HepG2 (cell line): ENCODE measurements at regions not wholly inside any gene's neighbourhood (a gene's known extent, or its start where the extent isn't known, plus 50 kb on each side); places are given as distances from the start of the nearest gene placed in this dataset.

Experiments
- ATAC-seq: fragments of 200-7000 bp; cut with Tn5 transposase; 3 replicates; pipeline ENCODE4 v1.9.1; 2020; ENCODE audit warnings: mild to moderate bottlenecking, moderate library complexity
- BruUV-seq: library from RNA; stranded (reverse); fragments of 400-500 nt; replicated peaks from 2 replicates; lab custom pipeline; 2021; lab: Mats Ljungman, UMichigan
- CTCF ChIA-PET: fragments of 300-600 bp; formaldehyde crosslinking; extraction: SDS; loops from one replicate; lab custom pipeline; 2021; ENCODE audit warnings: low total read pairs, inconsistent platforms, low intra/inter-chr PET ratio; lab: Yijun Ruan, JAX
- POLR2A ChIA-PET: fragments of 350-600 bp; sonication (Branson Sonifier 250); formaldehyde crosslinking; loops from one replicate; lab custom pipeline; 2020; ENCODE audit warnings: antibody characterized with exemption, inconsistent platforms; lab: Yijun Ruan, JAX
- DNase-seq: peaks from one replicate; pipeline ENCODE4 v3.0.0-alpha.2; 2015; ENCODE audit warnings: low spot score
- FAIRE-seq: peaks from 3 replicates; lab custom pipeline; 2011; peaks lifted over from hg19 to GRCh38; lab: Jason Lieb, UNC
- H2AFZ ChIP-seq: one replicate; pipeline ENCODE4 v1.6.1; 2011; ENCODE audit warnings: low read length, inconsistent platforms
- H3K27ac ChIP-seq: fragments of 300-600 bp; 3 replicates; pipeline ENCODE4 v1.8.0; 2011; ENCODE audit warnings: mixed run types, mild to moderate bottlenecking, mixed read lengths, low read length, inconsistent platforms; ENCODE audit not compliant: insufficient read depth; ENCODE audit errors: extremely low read length
- H3K27me3 ChIP-seq, 2 experiments: fragments of 200-600 bp in 1 of 2; 2 replicates in 1 of 2; 3 replicates in 1 of 2; pipeline versions ENCODE4 v1.6.0 to v1.8.0; 2011; ENCODE audit warnings: low read length in 2 of 2, mild to moderate bottlenecking in 2 of 2, moderate library complexity in 2 of 2, inconsistent platforms in 1 of 2; ENCODE audit not compliant: insufficient read depth in 2 of 2, control insufficient read depth in 1 of 2
- H3K36me3 ChIP-seq, 2 experiments: fragments of 200-600 bp in 1 of 2; replicated peaks in 1 of 2; 2 replicates in 1 of 2; 3 replicates in 1 of 2; pipeline versions ENCODE4 v1.5.1 to v1.8.0; 2011; ENCODE audit warnings: low read length in 2 of 2, inconsistent platforms in 1 of 2; ENCODE audit not compliant: insufficient read depth in 2 of 2, control insufficient read depth in 1 of 2
- H3K4me1 ChIP-seq: 2 replicates; pipeline ENCODE4 v1.5.1; 2012; ENCODE audit warnings: low read length, inconsistent platforms; ENCODE audit not compliant: insufficient read depth
- H3K4me2 ChIP-seq: 2 replicates; pipeline ENCODE4 v1.6.0; 2011; ENCODE audit warnings: low read depth, low read length, inconsistent platforms
- H3K4me3 ChIP-seq, 3 experiments: fragments of 200-600 bp in 1 of 3; sonication (generic), shearing (Covaris generic) in 1 of 3; replicated peaks in 1 of 3; 2 replicates each; pipeline ENCODE4 v1.5.1; 2011 to 2016; ENCODE audit warnings: low read length in 3 of 3, inconsistent platforms in 2 of 3, low read depth in 2 of 3, mild to moderate bottlenecking in 2 of 3, control low read depth in 1 of 3, mixed read lengths in 1 of 3; ENCODE audit not compliant: insufficient read depth in 1 of 3
- H3K79me2 ChIP-seq: one replicate; pipeline ENCODE4 v1.6.1; 2011; ENCODE audit warnings: low read length, inconsistent platforms; ENCODE audit not compliant: insufficient read depth
- H3K9ac ChIP-seq: 2 replicates; pipeline ENCODE4 v1.6.0; 2011; ENCODE audit warnings: mild to moderate bottlenecking, low read depth, low read length, inconsistent platforms; ENCODE audit not compliant: insufficient read depth
- H3K9me3 ChIP-seq: 2 replicates; pipeline ENCODE4 v1.5.1; 2012; ENCODE audit warnings: mild to moderate bottlenecking, low read length
- H4K20me1 ChIP-seq: 2 replicates; pipeline ENCODE4 v1.6.0; 2011; ENCODE audit warnings: inconsistent platforms, mild to moderate bottlenecking, low read length, moderate library complexity; ENCODE audit not compliant: insufficient read depth
- GABPB1 ChIP-seq: IDR thresholded peaks from 2 replicates; pipeline ENCODE4 v1.6.1; 2016; ENCODE audit warnings: mild to moderate bottlenecking, missing genetic modification reagents, moderate library complexity, missing compliant biosample characterization
- JDP2 ChIP-seq: sonication (generic); formaldehyde crosslinking; IDR thresholded peaks from 2 replicates; pipeline ENCODE4 v1.8.1; 2022; ENCODE audit warnings: missing genetic modification reagents, borderline replicate concordance
- RCOR2 ChIP-seq: IDR thresholded peaks from 2 replicates; pipeline ENCODE4 v1.6.1; 2016; ENCODE audit warnings: missing biosample characterization, missing genetic modification reagents
- SCMH1 ChIP-seq: sonication (generic); formaldehyde crosslinking; IDR thresholded peaks from 2 replicates; pipeline ENCODE4 v1.9.0; 2021; ENCODE audit warnings: missing genetic modification reagents, mild to moderate bottlenecking, borderline replicate concordance
- SP140L ChIP-seq: sonication (generic); formaldehyde crosslinking; IDR thresholded peaks from 2 replicates; pipeline ENCODE4 v1.4.0; 2020; ENCODE audit warnings: missing genetic modification reagents, borderline replicate concordance
- STAT5B ChIP-seq: sonication (generic); formaldehyde crosslinking; IDR thresholded peaks from 2 replicates; pipeline ENCODE4 v1.4.0; 2020; ENCODE audit warnings: missing genetic modification reagents
- XBP1 ChIP-seq: sonication (generic); formaldehyde crosslinking; IDR thresholded peaks from 2 replicates; pipeline ENCODE4 v1.5.0; 2020; ENCODE audit warnings: missing genetic modification reagents
- ZNF850 ChIP-seq: sonication (generic); formaldehyde crosslinking; conservative IDR thresholded peaks from 2 replicates; pipeline ENCODE4 v1.9.0; 2021; ENCODE audit warnings: mild to moderate bottlenecking, missing genetic modification reagents
- in situ Hi-C: cut with HindIII; loops from 2 replicates; pipeline ENCODE4 v1.10.0; 2017; ENCODE audit warnings: low pct_unique_long_range_greater_than_20kb; ENCODE audit not compliant: extremely low pct_ligation_motif_present
- intact Hi-C: fragments of 100-400 bp; cut with micrococcal nuclease; formaldehyde crosslinking; loops from one replicate; pipeline ENCODE4 v1.10.0; 2022; ENCODE audit not compliant: unreplicated experiment
- TF ChIP-seq, protein P1 (sequence below): sonication (generic); formaldehyde crosslinking; IDR thresholded peaks from 2 replicates; pipeline ENCODE4 v1.4.0; 2020; ENCODE audit warnings: missing genetic modification reagents, borderline replicate concordance
- TF ChIP-seq, protein P2 (sequence below): sonication (generic); formaldehyde crosslinking; IDR thresholded peaks from 2 replicates; pipeline ENCODE4 v1.4.0; 2020; ENCODE audit warnings: mild to moderate bottlenecking, missing genetic modification reagents
- TF ChIP-seq, protein P3 (sequence below), 2 experiments: sonication (generic) in 1 of 2; formaldehyde crosslinking in 1 of 2; IDR thresholded peaks; 2 replicates each; pipeline versions ENCODE4 v1.5.1 to v1.6.1; 2011 to 2020; ENCODE audit warnings: borderline replicate concordance in 1 of 2, low read depth in 1 of 2, low read length in 1 of 2, mild to moderate bottlenecking in 1 of 2, missing genetic modification reagents in 1 of 2, moderate library complexity in 1 of 2

DNA sequence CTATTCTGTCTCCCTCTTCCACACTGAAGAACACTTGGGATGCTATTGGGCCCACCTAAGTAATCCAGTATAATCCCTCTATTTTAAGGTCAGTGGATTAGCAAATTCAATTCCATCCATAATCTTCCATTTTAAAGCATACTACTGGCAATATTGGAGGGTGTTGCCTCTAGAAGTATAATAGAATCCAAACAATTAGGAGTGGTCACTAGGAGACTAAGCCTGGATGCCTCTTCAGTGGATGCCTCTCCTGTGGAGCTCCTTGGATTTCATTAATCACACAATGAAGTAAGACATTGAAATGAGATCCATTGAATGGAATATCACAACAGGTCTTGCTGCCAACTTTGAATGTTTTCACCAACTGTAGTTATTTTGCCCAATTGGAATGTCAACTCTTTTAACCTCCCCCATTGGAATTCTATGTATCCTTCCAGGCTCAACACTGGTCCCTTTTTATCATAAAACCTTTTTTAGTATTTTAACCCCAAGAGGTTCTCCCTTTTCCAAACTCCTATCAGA, 311.6 kb downstream of the PLK2 start:
- Histone ChIP-seq H3K79me2 (no peaks in the 10 kb centered on the region), H3K27me3 (no peaks in the 10 kb centered on the region), H2AFZ (no peak overlapping the region), H3K4me3 (no peak overlapping the region), H3K4me2 (no peak overlapping the region), H3K27ac (no peak overlapping the region), H3K9ac (no peak overlapping the region), H3K9me3 (no peaks in the 10 kb centered on the region), H4K20me1 (no peaks in the 10 kb centered on the region), H3K4me1 (no peaks in the 10 kb centered on the region), H3K36me3 (no peaks in the 10 kb centered on the region)
- ChIA-PET CTCF (no interaction called here), POLR2A (no interaction called here)
- DNase-seq (no peak), FAIRE-seq (no peak), ATAC-seq (no peak)
- BruUV-seq = no TSS peak
- intact Hi-C loops (no loop called here), in situ Hi-C loops (no loop called here)
- TF ChIP-seq XBP1 (CRISPR knock-in tag) = no peak
- no peak for TF ChIP-seq STAT5B (CRISPR knock-in tag)
- TF ChIP-seq SP140L = no peak
- TF ChIP-seq SCMH1 = no peak
- no peak for TF ChIP-seq JDP2 (CRISPR knock-in tag)
- TF ChIP-seq GABPB1 (CRISPR knock-in tag) = no peak
- TF ChIP-seq, protein P1, sequence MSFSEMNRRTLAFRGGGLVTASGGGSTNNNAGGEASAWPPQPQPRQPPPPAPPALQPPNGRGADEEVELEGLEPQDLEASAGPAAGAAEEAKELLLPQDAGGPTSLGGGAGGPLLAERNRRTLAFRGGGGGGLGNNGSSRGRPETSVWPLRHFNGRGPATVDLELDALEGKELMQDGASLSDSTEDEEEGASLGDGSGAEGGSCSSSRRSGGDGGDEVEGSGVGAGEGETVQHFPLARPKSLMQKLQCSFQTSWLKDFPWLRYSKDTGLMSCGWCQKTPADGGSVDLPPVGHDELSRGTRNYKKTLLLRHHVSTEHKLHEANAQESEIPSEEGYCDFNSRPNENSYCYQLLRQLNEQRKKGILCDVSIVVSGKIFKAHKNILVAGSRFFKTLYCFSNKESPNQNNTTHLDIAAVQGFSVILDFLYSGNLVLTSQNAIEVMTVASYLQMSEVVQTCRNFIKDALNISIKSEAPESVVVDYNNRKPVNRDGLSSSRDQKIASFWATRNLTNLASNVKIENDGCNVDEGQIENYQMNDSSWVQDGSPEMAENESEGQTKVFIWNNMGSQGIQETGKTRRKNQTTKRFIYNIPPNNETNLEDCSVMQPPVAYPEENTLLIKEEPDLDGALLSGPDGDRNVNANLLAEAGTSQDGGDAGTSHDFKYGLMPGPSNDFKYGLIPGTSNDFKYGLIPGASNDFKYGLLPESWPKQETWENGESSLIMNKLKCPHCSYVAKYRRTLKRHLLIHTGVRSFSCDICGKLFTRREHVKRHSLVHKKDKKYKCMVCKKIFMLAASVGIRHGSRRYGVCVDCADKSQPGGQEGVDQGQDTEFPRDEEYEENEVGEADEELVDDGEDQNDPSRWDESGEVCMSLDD (CRISPR knock-in tag) = no peak
- no peak for TF ChIP-seq ZNF850 (CRISPR knock-in tag)
- TF ChIP-seq, protein P2, sequence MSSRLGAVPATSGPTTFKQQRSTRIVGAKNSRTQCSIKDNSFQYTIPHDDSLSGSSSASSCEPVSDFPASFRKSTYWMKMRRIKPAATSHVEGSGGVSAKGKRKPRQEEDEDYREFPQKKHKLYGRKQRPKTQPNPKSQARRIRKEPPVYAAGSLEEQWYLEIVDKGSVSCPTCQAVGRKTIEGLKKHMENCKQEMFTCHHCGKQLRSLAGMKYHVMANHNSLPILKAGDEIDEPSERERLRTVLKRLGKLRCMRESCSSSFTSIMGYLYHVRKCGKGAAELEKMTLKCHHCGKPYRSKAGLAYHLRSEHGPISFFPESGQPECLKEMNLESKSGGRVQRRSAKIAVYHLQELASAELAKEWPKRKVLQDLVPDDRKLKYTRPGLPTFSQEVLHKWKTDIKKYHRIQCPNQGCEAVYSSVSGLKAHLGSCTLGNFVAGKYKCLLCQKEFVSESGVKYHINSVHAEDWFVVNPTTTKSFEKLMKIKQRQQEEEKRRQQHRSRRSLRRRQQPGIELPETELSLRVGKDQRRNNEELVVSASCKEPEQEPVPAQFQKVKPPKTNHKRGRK (CRISPR knock-in tag) = no peak
- no peak for TF ChIP-seq RCOR2
- TF ChIP-seq, protein P3, sequence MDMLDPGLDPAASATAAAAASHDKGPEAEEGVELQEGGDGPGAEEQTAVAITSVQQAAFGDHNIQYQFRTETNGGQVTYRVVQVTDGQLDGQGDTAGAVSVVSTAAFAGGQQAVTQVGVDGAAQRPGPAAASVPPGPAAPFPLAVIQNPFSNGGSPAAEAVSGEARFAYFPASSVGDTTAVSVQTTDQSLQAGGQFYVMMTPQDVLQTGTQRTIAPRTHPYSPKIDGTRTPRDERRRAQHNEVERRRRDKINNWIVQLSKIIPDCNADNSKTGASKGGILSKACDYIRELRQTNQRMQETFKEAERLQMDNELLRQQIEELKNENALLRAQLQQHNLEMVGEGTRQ (IDR thresholded peaks at IDR 0.05; ENCODE audit: low read depth, low read length) = no peak
- TF ChIP-seq, protein P3 (CRISPR knock-in tag; IDR thresholded peaks at IDR 0.05; ENCODE audit: borderline replicate concordance) = no peak
